ENCODE measurements at regions not wholly inside any gene's neighbourhood (a gene's known extent, or its start where the extent isn't known, plus 50 kb on each side); places are given as distances from the start of the nearest gene placed in this dataset.

- POLR2A ChIA-PET, result no interaction called here
- dilution Hi-C loops (cut with MboI; ENCODE audit: extremely low pct_ligation_motif_present, low sequenced_read_pairs) (no loop called here), intact Hi-C loops (cut with micrococcal nuclease) (no loop called here)
- CTCF ChIA-PET, result no interaction called here
- no peaks in the 10 kb centered on the region for H3K9me1 ChIP-seq (replicated peaks; ENCODE audit: control insufficient read depth, extremely low read depth, insufficient read depth, low read length)
- no peak overlapping the region for H3K27ac ChIP-seq (ENCODE audit: insufficient read depth, low read depth, low read length)
- no peak overlapping the region for H3K4me3 ChIP-seq (replicated peaks in 1 of 3; ENCODE audit: insufficient read depth in 1 of 3, low read depth in 1 of 3, low read length in 3 of 3)
- no peaks in the 10 kb centered on the region for H3K27me3 ChIP-seq (ENCODE audit: control insufficient read depth in 2 of 2, insufficient read depth in 2 of 2, low read length in 2 of 2)
- H4K20me1 ChIP-seq (replicated peaks; ENCODE audit: control insufficient read depth, extremely low read depth, insufficient read depth, low read length), result no peaks in the 10 kb centered on the region
- BruUV-seq (replicated peaks), result no TSS peak
- no peak for DNase-seq (ENCODE audit: low read depth, low spot score)
- H3K9ac ChIP-seq (replicated peaks; ENCODE audit: extremely low read depth, insufficient read depth, low read length), result no peak overlapping the region
- no peak overlapping the region for H2AFZ ChIP-seq (ENCODE audit: low read depth, low read length)
- TF ChIP-seq JUN (IDR thresholded peaks at IDR 0.05; ENCODE audit: borderline replicate concordance, insufficient read depth, insufficient read length, low read depth) (no peak), MAX (IDR thresholded peaks at IDR 0.05; ENCODE audit: insufficient read depth, insufficient read length) (no peak), FOS (IDR thresholded peaks at IDR 0.05; ENCODE audit: borderline replicate concordance, insufficient read depth, low read length) (no peak), MYC (IDR thresholded peaks at IDR 0.05; ENCODE audit: low read depth, low read length) (no peak), EZH2 (IDR thresholded peaks at IDR 0.05; ENCODE audit: borderline replicate concordance, low read depth, low read length, severe bottlenecking) (no peak), POLR2A (IDR thresholded peaks at IDR 0.05; ENCODE audit: low read depth, low read length) (no peak), CTCF (IDR thresholded peaks at IDR 0.05; ENCODE audit: extremely low read depth in 1 of 2, insufficient read depth in 1 of 2, low read depth in 1 of 2, low read length in 2 of 2) (no peak)
- FAIRE-seq, result no peak
- no peaks in the 10 kb centered on the region for H3K4me1 ChIP-seq (ENCODE audit: control insufficient read depth, extremely low read depth, insufficient read depth, low read length)
- H3K36me3 ChIP-seq (ENCODE audit: control insufficient read depth in 2 of 2, extremely low read depth in 1 of 2, insufficient read depth in 2 of 2, low read length in 2 of 2), result no peaks in the 10 kb centered on the region
- H3K4me2 ChIP-seq (ENCODE audit: insufficient read depth, low read length), result no peak overlapping the region
- no peaks in the 10 kb centered on the region for H3K79me2 ChIP-seq (ENCODE audit: control insufficient read depth, insufficient read depth, low read length)
- no peaks in the 10 kb centered on the region for H3K9me3 ChIP-seq (replicated peaks; ENCODE audit: control insufficient read depth, insufficient read depth, low read length)
Observed at GRCh38 chr4:154954117-154954516, 173.0 kb downstream of the RBM46 start.

GRCh38 chr4:154958121-154958520 lies 177.0 kb downstream of the RBM46 start:
- Histone ChIP-seq H3K9me1 (replicated peaks; ENCODE audit: control insufficient read depth, extremely low read depth, insufficient read depth, low read length) (no peaks in the 10 kb centered on the region), H2AFZ (ENCODE audit: low read depth, low read length) (no peak overlapping the region), H3K36me3 (ENCODE audit: control insufficient read depth in 2 of 2, extremely low read depth in 1 of 2, insufficient read depth in 2 of 2, low read length in 2 of 2) (no peaks in the 10 kb centered on the region), H3K9me3 (replicated peaks; ENCODE audit: control insufficient read depth, insufficient read depth, low read length) (no peaks in the 10 kb centered on the region), H3K9ac (replicated peaks; ENCODE audit: extremely low read depth, insufficient read depth, low read length) (no peak overlapping the region), H3K4me1 (ENCODE audit: control insufficient read depth, extremely low read depth, insufficient read depth, low read length) (no peaks in the 10 kb centered on the region), H3K79me2 (ENCODE audit: control insufficient read depth, insufficient read depth, low read length) (no peaks in the 10 kb centered on the region), H3K4me2 (ENCODE audit: insufficient read depth, low read length) (no peak overlapping the region), H4K20me1 (replicated peaks; ENCODE audit: control insufficient read depth, extremely low read depth, insufficient read depth, low read length) (no peaks in the 10 kb centered on the region), H3K27ac (ENCODE audit: insufficient read depth, low read depth, low read length) (no peak overlapping the region), H3K27me3 (ENCODE audit: control insufficient read depth in 2 of 2, insufficient read depth in 2 of 2, low read length in 2 of 2) (no peaks in the 10 kb centered on the region), H3K4me3 (replicated peaks in 1 of 3; ENCODE audit: insufficient read depth in 1 of 3, low read depth in 1 of 3, low read length in 3 of 3) (no peak overlapping the region)
- no peak for FAIRE-seq
- TF ChIP-seq MYC (IDR thresholded peaks at IDR 0.05; ENCODE audit: low read depth, low read length), result no peak
- TF ChIP-seq EZH2 (IDR thresholded peaks at IDR 0.05; ENCODE audit: borderline replicate concordance, low read depth, low read length, severe bottlenecking), result no peak
- no peak for TF ChIP-seq GATA2 (IDR thresholded peaks at IDR 0.05; ENCODE audit: insufficient read depth, insufficient read length, low read depth, low read length)
- no peak for TF ChIP-seq JUN (IDR thresholded peaks at IDR 0.05; ENCODE audit: borderline replicate concordance, insufficient read depth, insufficient read length, low read depth)
- no peak for TF ChIP-seq POLR2AphosphoS5 (IDR thresholded peaks at IDR 0.05; ENCODE audit: insufficient read depth, low read depth, low read length)
- TF ChIP-seq POLR2A (IDR thresholded peaks at IDR 0.05; ENCODE audit: low read depth, low read length), result no peak
- TF ChIP-seq FOS (IDR thresholded peaks at IDR 0.05; ENCODE audit: borderline replicate concordance, insufficient read depth, low read length), result no peak
- no peak for TF ChIP-seq MAX (IDR thresholded peaks at IDR 0.05; ENCODE audit: insufficient read depth, insufficient read length)
- TF ChIP-seq CTCF (IDR thresholded peaks at IDR 0.05; ENCODE audit: extremely low read depth in 1 of 2, insufficient read depth in 1 of 2, low read depth in 1 of 2, low read length in 2 of 2), result no peak
- intact Hi-C loops (cut with micrococcal nuclease) (no loop called here), dilution Hi-C loops (cut with MboI; ENCODE audit: extremely low pct_ligation_motif_present, low sequenced_read_pairs) (no loop called here)
- POLR2A ChIA-PET, result no interaction called here
- CTCF ChIA-PET, result no interaction called here
- no peak for DNase-seq (ENCODE audit: low read depth, low spot score)
- no TSS peak for BruUV-seq (replicated peaks)
